ENCODE measurements at regions not wholly inside any gene's neighbourhood (a gene's known extent, or its start where the extent isn't known, plus 50 kb on each side); places are given as distances from the start of the nearest gene placed in this dataset.
"Not testable (repeated sequence)": the region's sequence is repeated elsewhere in the genome, so short reads cannot be mapped to it uniquely, and the experiment has no call there.

DNA sequence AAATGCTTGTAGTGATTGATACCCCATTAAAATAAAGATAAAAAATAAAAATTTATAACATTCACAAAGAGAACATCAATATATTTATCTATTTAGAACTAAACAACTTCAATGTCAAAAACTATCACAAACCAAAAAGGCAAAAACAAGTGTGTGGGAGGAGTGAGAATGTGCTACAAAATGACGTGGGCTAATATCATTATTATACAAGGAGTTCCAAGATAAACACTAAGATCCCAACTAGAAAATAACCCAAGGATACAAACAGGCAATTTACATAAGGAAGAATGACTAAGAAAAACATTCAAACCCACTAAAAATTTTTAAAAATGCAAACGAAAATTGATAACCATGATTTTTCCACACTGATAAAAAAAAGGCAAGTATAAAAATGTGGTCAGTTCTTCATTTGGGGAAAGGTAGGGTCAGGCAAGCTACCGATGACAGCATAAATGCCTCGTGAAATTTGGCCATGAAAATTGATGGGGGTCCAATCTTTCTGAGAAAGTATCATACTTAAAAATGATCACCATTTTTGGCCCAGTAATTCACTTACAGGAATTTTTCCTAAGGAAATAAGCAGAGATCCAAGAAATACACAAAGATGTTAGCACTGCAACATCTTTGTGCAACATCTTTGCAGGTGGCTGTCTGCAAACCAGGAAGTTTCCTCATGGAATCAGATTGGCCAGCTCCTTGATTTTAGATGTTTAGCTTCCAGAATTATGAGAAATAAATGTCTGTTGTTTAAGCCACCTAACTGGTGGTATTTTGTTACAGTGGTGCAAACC is 140.2 kb downstream of the TMEM200A start:
- Histone ChIP-seq H3K9ac (ENCODE audit: extremely low read depth, low read length, poor library complexity, severe bottlenecking) (no peak overlapping the region), H3K4me3 (ENCODE audit: low read length) (no peak overlapping the region), H3K36me3 (ENCODE audit: control insufficient read depth, insufficient read depth, low read length) (no peaks in the 10 kb centered on the region), H3K9me3 (ENCODE audit: control insufficient read depth, low read length) (no peaks in the 10 kb centered on the region), H3K4me1 (ENCODE audit: control insufficient read depth, insufficient read depth, low read length) (no peaks in the 10 kb centered on the region), H3K27me3 (ENCODE audit: control insufficient read depth, insufficient read depth, low read length, poor library complexity, severe bottlenecking) (no peaks in the 10 kb centered on the region), H3K27ac (ENCODE audit: low read depth, low read length) (no peak overlapping the region)
- no peaks in the 10 kb centered on the region for H3K27me3 Mint-ChIP-seq (ENCODE audit: insufficient read depth)
- no peaks in the 10 kb centered on the region for H3K36me3 Mint-ChIP-seq (ENCODE audit: low read depth)
- H3K4me3 Mint-ChIP-seq, result no peak overlapping the region
- H3K27ac Mint-ChIP-seq, result no peak overlapping the region
- TF ChIP-seq, protein P1, sequence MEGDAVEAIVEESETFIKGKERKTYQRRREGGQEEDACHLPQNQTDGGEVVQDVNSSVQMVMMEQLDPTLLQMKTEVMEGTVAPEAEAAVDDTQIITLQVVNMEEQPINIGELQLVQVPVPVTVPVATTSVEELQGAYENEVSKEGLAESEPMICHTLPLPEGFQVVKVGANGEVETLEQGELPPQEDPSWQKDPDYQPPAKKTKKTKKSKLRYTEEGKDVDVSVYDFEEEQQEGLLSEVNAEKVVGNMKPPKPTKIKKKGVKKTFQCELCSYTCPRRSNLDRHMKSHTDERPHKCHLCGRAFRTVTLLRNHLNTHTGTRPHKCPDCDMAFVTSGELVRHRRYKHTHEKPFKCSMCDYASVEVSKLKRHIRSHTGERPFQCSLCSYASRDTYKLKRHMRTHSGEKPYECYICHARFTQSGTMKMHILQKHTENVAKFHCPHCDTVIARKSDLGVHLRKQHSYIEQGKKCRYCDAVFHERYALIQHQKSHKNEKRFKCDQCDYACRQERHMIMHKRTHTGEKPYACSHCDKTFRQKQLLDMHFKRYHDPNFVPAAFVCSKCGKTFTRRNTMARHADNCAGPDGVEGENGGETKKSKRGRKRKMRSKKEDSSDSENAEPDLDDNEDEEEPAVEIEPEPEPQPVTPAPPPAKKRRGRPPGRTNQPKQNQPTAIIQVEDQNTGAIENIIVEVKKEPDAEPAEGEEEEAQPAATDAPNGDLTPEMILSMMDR (conservative IDR thresholded peaks at IDR 0.05), result no peak
- 80 to 88% methylated on average over 2 to 4 of the region's 4 CpGs for WGBS, 2 experiments (ENCODE audit: insufficient coverage in 1 of 2, insufficient read length in 1 of 2)
- no peaks in the 10 kb centered on the region for H3K4me1 Mint-ChIP-seq
- no peak for DNase-seq
- H3K9me3 Mint-ChIP-seq, result peaks cover 2% of the 10 kb centered on the region

DNA sequence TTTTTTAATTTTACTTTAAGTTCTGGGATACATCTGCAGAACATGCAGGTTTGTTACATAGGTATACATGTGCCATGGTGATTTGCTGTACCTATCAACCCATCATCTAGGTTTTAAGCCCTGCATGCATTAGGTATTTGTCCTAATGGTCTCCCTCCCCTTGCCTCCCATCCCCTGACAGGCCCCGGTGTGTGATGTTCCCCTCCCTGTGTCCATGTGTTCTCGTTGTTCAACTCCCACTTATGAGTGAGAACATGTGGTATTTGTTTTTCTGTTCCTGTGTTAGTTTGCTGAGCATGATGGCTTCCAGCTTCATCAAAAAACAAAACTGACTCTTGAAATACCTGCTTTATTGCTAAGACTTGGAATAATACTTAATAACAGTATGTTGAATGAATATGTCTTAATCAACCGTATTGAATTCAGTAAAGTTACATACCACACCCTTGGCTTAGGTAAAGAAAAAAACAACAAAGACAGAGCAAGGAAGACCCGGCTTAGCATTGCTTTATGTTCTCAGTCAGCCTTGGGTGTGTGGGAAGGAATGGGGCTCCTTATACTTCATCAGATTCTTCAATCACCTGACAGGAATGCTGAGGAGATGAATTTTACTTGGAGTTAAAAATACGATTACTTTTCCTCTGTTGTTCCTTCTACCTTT is 141.3 kb downstream of the TMEM200A start:
- H3K4me3 ChIP-seq (ENCODE audit: low read length); H3K27ac Mint-ChIP-seq; H3K4me3 Mint-ChIP-seq: not testable (repeated sequence)

GRCh38 chr6:130507666-130508028 is 141.8 kb downstream of the TMEM200A start:
- H3K9me3 Mint-ChIP-seq, result peaks cover 2% of the 10 kb centered on the region
- TF ChIP-seq, protein P1 (conservative IDR thresholded peaks at IDR 0.05), result no peak
- H3K4me3 Mint-ChIP-seq, result no peak overlapping the region
- DNase-seq, result no peak
- H3K9me3 ChIP-seq (ENCODE audit: control insufficient read depth, low read length), result no peaks in the 10 kb centered on the region
- no peak overlapping the region for H3K4me3 ChIP-seq (ENCODE audit: low read length)
- H3K36me3 ChIP-seq (ENCODE audit: control insufficient read depth, insufficient read depth, low read length), result no peaks in the 10 kb centered on the region
- H3K9ac ChIP-seq (ENCODE audit: extremely low read depth, low read length, poor library complexity, severe bottlenecking), result no peak overlapping the region
- no peak overlapping the region for H3K27ac ChIP-seq (ENCODE audit: low read depth, low read length)
- no peaks in the 10 kb centered on the region for H3K27me3 Mint-ChIP-seq (ENCODE audit: insufficient read depth)
- H3K4me1 Mint-ChIP-seq, result no peaks in the 10 kb centered on the region
- no peaks in the 10 kb centered on the region for H3K4me1 ChIP-seq (ENCODE audit: control insufficient read depth, insufficient read depth, low read length)
- H3K36me3 Mint-ChIP-seq (ENCODE audit: low read depth), result no peaks in the 10 kb centered on the region
- H3K27me3 ChIP-seq (ENCODE audit: control insufficient read depth, insufficient read depth, low read length, poor library complexity, severe bottlenecking), result no peaks in the 10 kb centered on the region
- H3K27ac Mint-ChIP-seq, result no peak overlapping the region
- WGBS, 2 experiments (ENCODE audit: insufficient coverage in 1 of 2, insufficient read length in 1 of 2), result 73 to 93% methylated on average over 3 to 4 of the region's 4 CpGs

More for the DNA sequence above, 141.3 kb downstream of the TMEM200A start:
- H3K27ac ChIP-seq (ENCODE audit: low read depth, low read length); H3K9me3 ChIP-seq (ENCODE audit: control insufficient read depth, low read length); H3K9me3 Mint-ChIP-seq; H3K36me3 ChIP-seq (ENCODE audit: control insufficient read depth, insufficient read depth, low read length); H3K27me3 Mint-ChIP-seq (ENCODE audit: insufficient read depth); H3K36me3 Mint-ChIP-seq (ENCODE audit: low read depth); H3K4me1 Mint-ChIP-seq; DNase-seq; H3K27me3 ChIP-seq (ENCODE audit: control insufficient read depth, insufficient read depth, low read length, poor library complexity, severe bottlenecking); H3K4me1 ChIP-seq (ENCODE audit: control insufficient read depth, insufficient read depth, low read length); H3K9ac ChIP-seq (ENCODE audit: extremely low read depth, low read length, poor library complexity, severe bottlenecking): not testable (repeated sequence)
- 88 to 93% methylated on average over 1 to 5 of the region's 5 CpGs for WGBS, 2 experiments (ENCODE audit: insufficient coverage in 1 of 2, insufficient read length in 1 of 2)
